ENCODE measurements at regions not wholly inside any gene's neighbourhood (a gene's known extent, or its start where the extent isn't known, plus 50 kb on each side); places are given as distances from the start of the nearest gene placed in this dataset.
A peak's percentile ranks its signal among the peaks of the same experiment; 100 is the strongest.

- peak; percentile 18 to 32 (median 30) for DNase-seq (ENCODE audit: low read depth in 3 of 3, low spot score in 2 of 3)
Observed at GRCh38 chr3:39000008-39000450, 51.7 kb downstream of the SCN11A start.

GRCh38 chr3:38998086-38998485 is 53.7 kb downstream of the SCN11A start:
- DNase-seq (ENCODE audit: low read depth in 3 of 3, low spot score in 2 of 3) = no peak

- DNase-seq (ENCODE audit: low read depth in 3 of 3, low spot score in 2 of 3) = no peak
Observed at GRCh38 chr3:38996193-38996592, 55.6 kb downstream of the SCN11A start.

GRCh38 chr3:38994251-38994650 is 57.5 kb downstream of the SCN11A start:
- DNase-seq (ENCODE audit: low read depth in 3 of 3, low spot score in 2 of 3) = no peak

- DNase-seq (ENCODE audit: low read depth in 3 of 3, low spot score in 2 of 3) = no peak
Observed at GRCh38 chr3:38992117-38992760, 59.5 kb downstream of the SCN11A start.

- no peak for DNase-seq (ENCODE audit: low read depth in 3 of 3, low spot score in 2 of 3)
Observed at GRCh38 chr3:38990621-38991020, 61.1 kb downstream of the SCN11A start.

- no peak for DNase-seq (ENCODE audit: low read depth in 3 of 3, low spot score in 2 of 3)
Observed at GRCh38 chr3:38989917-38990510, 61.7 kb downstream of the SCN11A start.

GRCh38 chr3:38988955-38989354 is 62.8 kb downstream of the SCN11A start:
- no peak for DNase-seq (ENCODE audit: low read depth in 3 of 3, low spot score in 2 of 3)

- DNase-seq (ENCODE audit: low read depth in 3 of 3, low spot score in 2 of 3) = no peak
Observed at GRCh38 chr3:38987456-38987855, 64.3 kb downstream of the SCN11A start.

- no peak for DNase-seq (ENCODE audit: low read depth in 3 of 3, low spot score in 2 of 3)
Observed at GRCh38 chr3:38986901-38987300, 64.8 kb downstream of the SCN11A start.

- no peak for DNase-seq (ENCODE audit: low read depth in 3 of 3, low spot score in 2 of 3)
Observed at GRCh38 chr3:38985981-38986380, 65.8 kb downstream of the SCN11A start.

- DNase-seq (ENCODE audit: low read depth in 3 of 3, low spot score in 2 of 3) = no peak
Observed at GRCh38 chr3:38985581-38985980, 66.2 kb downstream of the SCN11A start.

- no peak for DNase-seq (ENCODE audit: low read depth in 3 of 3, low spot score in 2 of 3)
Observed at GRCh38 chr3:38984731-38985130, 67.0 kb downstream of the SCN11A start.

- DNase-seq (ENCODE audit: low read depth in 3 of 3, low spot score in 2 of 3) = no peak
Observed at GRCh38 chr3:38984110-38984509, 67.6 kb downstream of the SCN11A start.

- DNase-seq (ENCODE audit: low read depth in 3 of 3, low spot score in 2 of 3) = no peak
Observed at GRCh38 chr3:38980938-38981337, 70.8 kb downstream of the SCN11A start.

- DNase-seq (ENCODE audit: low read depth in 3 of 3, low spot score in 2 of 3) = no peak
Observed at GRCh38 chr3:38978729-38979128, 73.0 kb downstream of the SCN11A start.

GRCh38 chr3:38970851-38971638 is 80.7 kb downstream of the SCN11A start:
- DNase-seq (ENCODE audit: low read depth in 3 of 3, low spot score in 2 of 3) = no peak

- DNase-seq (ENCODE audit: low read depth in 3 of 3, low spot score in 2 of 3) = peak in 1 of 3 donors; percentile 12
Observed at GRCh38 chr3:38969317-38970235, 82.2 kb downstream of the SCN11A start.

- no peak for DNase-seq (ENCODE audit: low read depth in 3 of 3, low spot score in 2 of 3)
Observed at GRCh38 chr3:38968891-38969290, 82.9 kb downstream of the SCN11A start.

GRCh38 chr3:38968403-38968802 is 83.3 kb downstream of the SCN11A start:
- no peak for DNase-seq (ENCODE audit: low read depth in 3 of 3, low spot score in 2 of 3)

GRCh38 chr3:38967693-38967989 is 84.1 kb downstream of the SCN11A start:
- no peak for DNase-seq (ENCODE audit: low read depth in 3 of 3, low spot score in 2 of 3)
